Peyer's patch (tissue), 4 donors: ENCODE measurements at regions not wholly inside any gene's neighbourhood (a gene's known extent, or its start where the extent isn't known, plus 50 kb on each side); places are given as distances from the start of the nearest gene placed in this dataset.

Experiments used
- CTCF ChIP-seq, 6 experiments: fragments of 450-650 bp in 4 of 6; fragments of 200-600 bp in 2 of 6; sonication (generic) in 1 of 6; IDR thresholded peaks; one replicate each; pipeline ENCODE4 v1.5.1; 2017 to 2019; ENCODE audit warnings: antibody characterized with exemption in 6 of 6, mild to moderate bottlenecking in 3 of 6, moderate library complexity in 1 of 6
- POLR2A ChIP-seq, 2 donors: fragments of 450-650 bp; IDR thresholded peaks; one replicate each; pipeline ENCODE4 v1.5.1; 2017; ENCODE audit warnings: antibody characterized with exemption in 2 of 2, mild to moderate bottlenecking in 2 of 2, moderate library complexity in 2 of 2

- TF ChIP-seq CTCF (IDR thresholded peaks at IDR 0.05) (no peak), POLR2A (IDR thresholded peaks at IDR 0.05) (no peak)
These were observed 78.2 kb upstream of the HTR1A start for GRCh38 chr5:64040490-64040889.
